Astrocyte of the cerebellum (primary cell): ENCODE measurements at regions not wholly inside any gene's neighbourhood (a gene's known extent, or its start where the extent isn't known, plus 50 kb on each side); places are given as distances from the start of the nearest gene placed in this dataset.
"Not testable (repeated sequence)": the region's sequence is repeated elsewhere in the genome, so short reads cannot be mapped to it uniquely, and the experiment has no call there.

Experiments
- DNase-seq: peaks from one replicate; pipeline ENCODE4 v3.0.0-alpha.2; 2011; ENCODE audit warnings: low read depth
- H3K4me3 ChIP-seq: 2 replicates; pipeline ENCODE4 v1.5.1; 2011; ENCODE audit warnings: mild to moderate bottlenecking, low read depth, low read length, moderate library complexity
- CTCF ChIP-seq: IDR thresholded peaks from 2 replicates; pipeline ENCODE4 v1.5.1; 2012; ENCODE audit warnings: low read length, low read depth, moderate library complexity, mild to moderate bottlenecking; ENCODE audit errors: missing control alignments
- in situ Hi-C: cut with HindIII; loops from 2 replicates; pipeline ENCODE4 v1.10.0; 2017; ENCODE audit warnings: low sequenced_read_pairs

- in situ Hi-C loops = no loop called here
- no peak for DNase-seq
- TF ChIP-seq CTCF = no peak
- no peak overlapping the region for H3K4me3 ChIP-seq
Observed at GRCh38 chr4:189615217-189615663, 325.4 kb upstream of the FRG1 start.

GRCh38 chr4:189617741-189618140 lies 322.9 kb upstream of the FRG1 start:
- in situ Hi-C loops, H3K4me3 ChIP-seq, DNase-seq: not testable (repeated sequence)

GRCh38 chr4:189619441-189620250 lies 321.0 kb upstream of the FRG1 start:
- DNase-seq, H3K4me3 ChIP-seq, in situ Hi-C loops: not testable (repeated sequence)

GRCh38 chr4:189622574-189622973 lies 318.1 kb upstream of the FRG1 start:
- H3K4me3 ChIP-seq, DNase-seq, in situ Hi-C loops: not testable (repeated sequence)

- in situ Hi-C loops, DNase-seq, H3K4me3 ChIP-seq: not testable (repeated sequence)
Observed at GRCh38 chr4:189627041-189627440, 313.6 kb upstream of the FRG1 start.

- DNase-seq, H3K4me3 ChIP-seq, in situ Hi-C loops: not testable (repeated sequence)
Observed at GRCh38 chr4:189629733-189630132, 310.9 kb upstream of the FRG1 start.

GRCh38 chr4:189630913-189631567 lies 309.6 kb upstream of the FRG1 start:
- in situ Hi-C loops, H3K4me3 ChIP-seq, DNase-seq: not testable (repeated sequence)

- DNase-seq, H3K4me3 ChIP-seq, in situ Hi-C loops: not testable (repeated sequence)
Observed at GRCh38 chr4:189631568-189631916, 309.1 kb upstream of the FRG1 start.

GRCh38 chr4:189650436-189650835 lies 290.2 kb upstream of the FRG1 start:
- in situ Hi-C loops, DNase-seq, H3K4me3 ChIP-seq: not testable (repeated sequence)

- in situ Hi-C loops, H3K4me3 ChIP-seq, DNase-seq: not testable (repeated sequence)
Observed at GRCh38 chr4:189653130-189653653, 287.5 kb upstream of the FRG1 start.

- DNase-seq, H3K4me3 ChIP-seq, in situ Hi-C loops: not testable (repeated sequence)
Observed at GRCh38 chr4:189653983-189654382, 286.7 kb upstream of the FRG1 start.

- in situ Hi-C loops, DNase-seq, H3K4me3 ChIP-seq: not testable (repeated sequence)
Observed at GRCh38 chr4:189654396-189654795, 286.3 kb upstream of the FRG1 start.

GRCh38 chr4:189655817-189656216 lies 284.9 kb upstream of the FRG1 start:
- DNase-seq, H3K4me3 ChIP-seq, in situ Hi-C loops: not testable (repeated sequence)
